Kidney (tissue), 13 donors: ENCODE measurements at regions not wholly inside any gene's neighbourhood (a gene's known extent, or its start where the extent isn't known, plus 50 kb on each side); places are given as distances from the start of the nearest gene placed in this dataset.

Source experiments
- DNase-seq, 5 donors: peaks; one replicate each; pipeline ENCODE4 v3.0.0-alpha.2; 2013 to 2020
- FAIRE-seq: peaks from 2 replicates; lab custom pipeline; 2012; peaks lifted over from hg19 to GRCh38; lab: Jason Lieb, UNC
- H3K27ac ChIP-seq, 2 donors: one replicate each; pipeline ENCODE4 v1.7.0; 2013; ENCODE audit warnings: low read depth in 2 of 2, low read length in 2 of 2, inconsistent platforms in 1 of 2
- H3K27me3 ChIP-seq: one replicate; pipeline ENCODE4 v1.7.1; 2013; ENCODE audit warnings: low read length, inconsistent platforms; ENCODE audit not compliant: control insufficient read depth, insufficient read depth
- H3K36me3 ChIP-seq, 3 donors: one replicate each; pipeline versions ENCODE4 v1.7.0 to v1.7.1; 2013; ENCODE audit warnings: low read length in 3 of 3, control low read depth in 1 of 3, inconsistent platforms in 1 of 3; ENCODE audit not compliant: insufficient read depth in 3 of 3, control insufficient read depth in 2 of 3
- H3K4me1 ChIP-seq, 3 donors: one replicate each; pipeline versions ENCODE4 v1.7.0 to v1.7.1; 2013; ENCODE audit warnings: low read length in 3 of 3, inconsistent platforms in 1 of 3, low read depth in 1 of 3; ENCODE audit not compliant: control insufficient read depth in 2 of 3, insufficient read depth in 2 of 3
- H3K4me3 ChIP-seq, 3 donors: one replicate each; pipeline versions ENCODE4 v1.7.0 to v1.8.1; 2013; ENCODE audit warnings: low read length in 3 of 3, control low read depth in 1 of 3, inconsistent platforms in 1 of 3
- H3K9ac ChIP-seq, 3 donors: one replicate each; pipeline versions ENCODE4 v1.7.0 to v1.7.1; 2013; ENCODE audit warnings: low read length in 3 of 3, control low read depth in 1 of 3, inconsistent platforms in 1 of 3
- H3K9me3 ChIP-seq, 3 donors: one replicate each; pipeline versions ENCODE4 v1.7.0 to v1.7.1; 2013; ENCODE audit warnings: low read length in 3 of 3, control low read depth in 1 of 3, inconsistent platforms in 1 of 3; ENCODE audit not compliant: control insufficient read depth in 2 of 3, insufficient read depth in 1 of 3
- intact Hi-C: fragments of 100-400 bp; cut with DNase I; formaldehyde crosslinking; loops from one replicate; pipeline ENCODE4 v1.11.1; 2022
- TF ChIP-seq, protein P1 (sequence below): IDR thresholded peaks from 3 replicates; pipeline ENCODE4 v1.5.1; 2012; ENCODE audit warnings: mild to moderate bottlenecking, moderate library complexity, borderline replicate concordance; ENCODE audit not compliant: insufficient read depth; ENCODE audit errors: extremely low read depth
- donor health status: control.
- donor health status: control.
- donor health status: control.
- donor health status: control.
- donor health status: control.
- donor health status: DM: yes; HTN: yes; CAD: no.
- donor health status: Normal renal cell carcinoma (clear cell type).

DNA sequence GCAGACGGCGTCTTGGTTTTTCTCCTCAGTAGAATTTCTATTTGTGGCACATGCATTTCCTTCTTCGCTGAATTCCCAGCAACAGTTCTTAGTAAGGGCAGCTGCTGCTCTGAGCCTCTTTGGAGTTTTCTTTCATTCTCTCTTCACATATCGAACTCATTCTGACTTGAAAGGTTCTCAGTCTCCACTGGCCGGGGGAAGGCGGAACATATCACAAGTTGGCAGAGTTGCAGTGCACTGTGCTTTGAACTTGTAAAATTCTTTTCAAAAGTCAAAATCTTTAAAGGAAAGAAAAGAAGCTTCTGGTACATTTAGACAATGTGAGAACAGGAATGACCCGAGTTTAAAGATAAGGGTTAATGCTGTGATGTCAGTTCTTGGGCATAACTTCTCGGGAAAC, 286.1 kb upstream of the MAP3K7 start:
- Histone ChIP-seq H3K4me3 (no peak overlapping the region), H3K9ac (no peak overlapping the region), H3K9me3 (no peaks in the 10 kb centered on the region), H3K4me1 (no peaks in the 10 kb centered on the region), H3K27me3 (no peaks in the 10 kb centered on the region), H3K36me3 (no peaks in the 10 kb centered on the region), H3K27ac (no peak overlapping the region)
- intact Hi-C loops, result no loop called here
- DNase-seq (no peak), FAIRE-seq (no peak)
- TF ChIP-seq, protein P1, sequence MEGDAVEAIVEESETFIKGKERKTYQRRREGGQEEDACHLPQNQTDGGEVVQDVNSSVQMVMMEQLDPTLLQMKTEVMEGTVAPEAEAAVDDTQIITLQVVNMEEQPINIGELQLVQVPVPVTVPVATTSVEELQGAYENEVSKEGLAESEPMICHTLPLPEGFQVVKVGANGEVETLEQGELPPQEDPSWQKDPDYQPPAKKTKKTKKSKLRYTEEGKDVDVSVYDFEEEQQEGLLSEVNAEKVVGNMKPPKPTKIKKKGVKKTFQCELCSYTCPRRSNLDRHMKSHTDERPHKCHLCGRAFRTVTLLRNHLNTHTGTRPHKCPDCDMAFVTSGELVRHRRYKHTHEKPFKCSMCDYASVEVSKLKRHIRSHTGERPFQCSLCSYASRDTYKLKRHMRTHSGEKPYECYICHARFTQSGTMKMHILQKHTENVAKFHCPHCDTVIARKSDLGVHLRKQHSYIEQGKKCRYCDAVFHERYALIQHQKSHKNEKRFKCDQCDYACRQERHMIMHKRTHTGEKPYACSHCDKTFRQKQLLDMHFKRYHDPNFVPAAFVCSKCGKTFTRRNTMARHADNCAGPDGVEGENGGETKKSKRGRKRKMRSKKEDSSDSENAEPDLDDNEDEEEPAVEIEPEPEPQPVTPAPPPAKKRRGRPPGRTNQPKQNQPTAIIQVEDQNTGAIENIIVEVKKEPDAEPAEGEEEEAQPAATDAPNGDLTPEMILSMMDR, result no peak

DNA sequence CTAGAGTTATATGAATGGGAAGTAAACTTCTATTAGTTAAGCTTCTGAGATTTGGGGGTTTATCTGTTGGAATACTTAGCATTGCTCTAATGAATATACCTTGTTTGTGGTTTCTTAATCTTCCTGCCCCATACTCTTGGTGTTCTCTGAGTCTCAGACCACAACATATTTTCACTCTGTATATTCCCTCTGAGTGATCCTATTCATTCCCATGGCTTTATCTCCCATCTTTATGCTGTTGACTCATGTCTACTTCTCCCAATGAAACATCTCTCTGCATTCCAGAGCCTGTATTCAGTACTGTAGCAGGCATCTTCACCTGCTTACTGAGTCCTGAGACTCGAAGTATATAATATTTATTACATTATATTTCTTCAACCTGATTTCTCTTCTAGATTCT, 283.7 kb upstream of the MAP3K7 start:
- Histone ChIP-seq H3K4me3 (no peak overlapping the region), H3K36me3 (no peaks in the 10 kb centered on the region), H3K4me1 (no peaks in the 10 kb centered on the region), H3K9ac (no peak overlapping the region), H3K9me3 (no peaks in the 10 kb centered on the region), H3K27ac (no peak overlapping the region), H3K27me3 (no peaks in the 10 kb centered on the region)
- DNase-seq, result no peak
- FAIRE-seq, result no peak
- TF ChIP-seq, protein P1, result no peak
- intact Hi-C loops, result no loop called here

DNA sequence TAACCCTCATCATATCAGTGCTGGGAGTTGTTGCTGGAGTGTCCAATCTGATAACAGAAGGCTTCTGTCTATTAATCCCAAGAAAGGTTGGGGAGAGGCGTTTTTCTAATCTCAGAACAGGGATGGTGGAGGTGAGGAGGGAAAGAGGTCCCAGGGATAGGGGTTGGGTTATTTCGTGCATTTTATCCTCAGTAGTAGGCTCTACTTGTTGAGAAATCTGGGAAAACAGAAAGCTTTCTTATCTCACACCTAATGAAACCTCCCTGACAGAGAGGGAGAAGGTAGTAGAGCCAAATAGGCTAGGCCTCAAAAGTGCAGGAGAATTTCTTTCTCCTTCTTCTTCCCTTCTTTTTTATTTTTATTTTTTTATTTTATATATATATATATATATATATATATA, 281.8 kb upstream of the MAP3K7 start:
- no peak for DNase-seq
- intact Hi-C loops, result no loop called here
- Histone ChIP-seq H3K27me3 (no peaks in the 10 kb centered on the region), H3K36me3 (no peaks in the 10 kb centered on the region), H3K27ac (no peak overlapping the region), H3K4me3 (no peak overlapping the region), H3K9me3 (no peaks in the 10 kb centered on the region), H3K4me1 (no peaks in the 10 kb centered on the region), H3K9ac (no peak overlapping the region)
- FAIRE-seq, result no peak
- TF ChIP-seq, protein P1, result no peak

DNA sequence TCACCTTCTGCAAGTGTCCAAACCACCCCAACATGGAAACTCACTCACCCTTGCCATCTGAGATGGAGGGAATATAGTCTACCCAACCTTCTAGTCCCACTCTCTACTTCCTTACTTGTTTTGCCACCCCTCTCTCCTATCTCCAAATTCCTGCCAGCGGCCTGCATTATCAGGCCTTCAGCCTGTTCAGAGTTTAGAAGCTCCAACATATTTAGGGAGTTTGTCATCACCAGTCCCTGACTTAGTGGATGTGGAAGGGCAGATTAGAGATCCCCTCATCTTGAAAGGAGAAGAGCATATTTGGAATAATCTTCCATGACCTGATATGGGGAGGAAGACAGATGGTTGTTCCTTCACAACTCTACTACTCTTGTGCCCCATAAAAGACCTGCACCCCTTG, 281.4 kb upstream of the MAP3K7 start:
- H3K4me1 ChIP-seq, result no peaks in the 10 kb centered on the region
- TF ChIP-seq, protein P1, result no peak
- FAIRE-seq, result no peak

More for the DNA sequence above, 281.4 kb upstream of the MAP3K7 start:
- no peaks in the 10 kb centered on the region for H3K27me3 ChIP-seq
- no peak overlapping the region for H3K4me3 ChIP-seq
- H3K9me3 ChIP-seq, result no peaks in the 10 kb centered on the region
- intact Hi-C loops, result no loop called here
- no peak overlapping the region for H3K27ac ChIP-seq
- H3K9ac ChIP-seq, result no peak overlapping the region
- H3K36me3 ChIP-seq, result no peaks in the 10 kb centered on the region
- no peak for DNase-seq
